ENCODE measurements at regions not wholly inside any gene's neighbourhood (a gene's known extent, or its start where the extent isn't known, plus 50 kb on each side); places are given as distances from the start of the nearest gene placed in this dataset.
"Not testable (repeated sequence)": the region's sequence is repeated elsewhere in the genome, so short reads cannot be mapped to it uniquely, and the experiment has no call there.

- H3K4me3 ChIP-seq (ENCODE audit: low read depth, low read length): no peak overlapping the region
- no peak for TF ChIP-seq CTCF (IDR thresholded peaks at IDR 0.05; ENCODE audit: insufficient read depth, low read length)
- no peak for DNase-seq (ENCODE audit: low read depth)
These were observed 120.0 kb upstream of the HS3ST4 start for GRCh38 chr16:25571712-25572111.

- no peak overlapping the region for H3K4me3 ChIP-seq (ENCODE audit: low read depth, low read length)
- no peak for DNase-seq (ENCODE audit: low read depth)
- no peak for TF ChIP-seq CTCF (IDR thresholded peaks at IDR 0.05; ENCODE audit: insufficient read depth, low read length)
These were observed 121.6 kb upstream of the HS3ST4 start for GRCh38 chr16:25570131-25570530.

- no peak for DNase-seq (ENCODE audit: low read depth)
- TF ChIP-seq CTCF (IDR thresholded peaks at IDR 0.05; ENCODE audit: insufficient read depth, low read length): no peak
- no peak overlapping the region for H3K4me3 ChIP-seq (ENCODE audit: low read depth, low read length)
These were observed 122.8 kb upstream of the HS3ST4 start for GRCh38 chr16:25568991-25569390.

GRCh38 chr16:25566183-25566582 is 125.6 kb upstream of the HS3ST4 start:
- no peak for DNase-seq (ENCODE audit: low read depth)
- no peak for TF ChIP-seq CTCF (IDR thresholded peaks at IDR 0.05; ENCODE audit: insufficient read depth, low read length)
- no peak overlapping the region for H3K4me3 ChIP-seq (ENCODE audit: low read depth, low read length)

- no peak overlapping the region for H3K4me3 ChIP-seq (ENCODE audit: low read depth, low read length)
- TF ChIP-seq CTCF (IDR thresholded peaks at IDR 0.05; ENCODE audit: insufficient read depth, low read length): no peak
- DNase-seq (ENCODE audit: low read depth): no peak
These were observed 128.1 kb upstream of the HS3ST4 start for GRCh38 chr16:25563700-25564099.

- not testable (repeated sequence) for H3K4me3 ChIP-seq (ENCODE audit: low read depth, low read length); DNase-seq (ENCODE audit: low read depth)
These were observed 130.0 kb upstream of the HS3ST4 start for GRCh38 chr16:25561723-25562122.

GRCh38 chr16:25556968-25557312 is 134.8 kb upstream of the HS3ST4 start:
- H3K4me3 ChIP-seq (ENCODE audit: low read depth, low read length); DNase-seq (ENCODE audit: low read depth): not testable (repeated sequence)

- not testable (repeated sequence) for H3K4me3 ChIP-seq (ENCODE audit: low read depth, low read length); DNase-seq (ENCODE audit: low read depth)
These were observed 135.3 kb upstream of the HS3ST4 start for GRCh38 chr16:25556289-25556967.

Measured in fibroblast of the aortic adventitia (primary cell).